ENCODE measurements at regions not wholly inside any gene's neighbourhood (a gene's known extent, or its start where the extent isn't known, plus 50 kb on each side); places are given as distances from the start of the nearest gene placed in this dataset.

DNA sequence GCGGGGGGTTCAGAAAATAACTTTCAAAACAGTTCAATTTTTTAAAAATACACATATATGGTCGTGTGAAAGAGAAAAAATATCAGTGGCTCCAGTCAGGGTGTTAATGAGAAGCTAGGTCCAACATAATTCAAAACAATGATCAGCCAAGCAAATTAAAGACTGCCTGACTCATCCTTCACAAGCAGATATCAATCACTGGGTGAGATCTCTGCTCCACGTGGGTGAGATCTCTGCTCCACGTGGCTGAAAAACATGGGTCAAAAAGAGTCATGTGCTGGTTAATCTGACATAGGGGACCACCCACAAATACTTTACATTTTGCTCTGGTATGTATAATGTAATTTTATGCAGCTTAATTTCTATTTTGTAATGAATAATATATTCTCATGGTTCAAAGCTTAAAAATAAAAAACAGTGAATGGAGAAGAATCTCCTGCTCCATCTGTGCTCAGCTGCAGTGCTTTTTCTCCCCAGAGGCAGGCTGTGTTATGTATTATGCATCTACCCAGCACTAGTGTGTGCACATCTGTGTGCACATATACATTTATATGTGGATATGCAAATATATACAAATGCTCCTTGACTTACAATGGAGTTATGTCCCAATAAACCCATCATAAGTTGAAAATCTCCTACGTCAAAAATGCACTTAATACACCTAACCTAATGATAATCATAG is 93.1 kb upstream of the S1PR3 start:
- H2BK12ac ChIP-seq (ENCODE audit: insufficient read length, low read depth, low read length) = no peak overlapping the region
- H4K5ac ChIP-seq (ENCODE audit: insufficient read length, low read depth, low read length) = no peak overlapping the region
- no peaks in the 10 kb centered on the region for H3K79me1 ChIP-seq (ENCODE audit: insufficient read depth, low read depth, low read length, poor library complexity, severe bottlenecking)
- no peaks in the 10 kb centered on the region for H4K20me1 ChIP-seq (ENCODE audit: control insufficient read depth, insufficient read depth, insufficient read length)
- H3K27me3 ChIP-seq (ENCODE audit: insufficient read depth, low read length) = no peaks in the 10 kb centered on the region
- no peak overlapping the region for H2BK120ac ChIP-seq (ENCODE audit: low read depth, low read length, poor library complexity, severe bottlenecking)
- H4K91ac ChIP-seq (ENCODE audit: insufficient read length, low read depth, low read length) = no peak overlapping the region
- H3K23me2 ChIP-seq (ENCODE audit: insufficient read length, low read depth, low read length, poor library complexity, severe bottlenecking) = no peaks in the 10 kb centered on the region
- no peak overlapping the region for H2AK5ac ChIP-seq (ENCODE audit: insufficient read length, low read length)
- H3K27ac Mint-ChIP-seq = no peak overlapping the region
- H3K4me3 Mint-ChIP-seq = no peak overlapping the region
- no peak overlapping the region for H2AFZ ChIP-seq (ENCODE audit: low read length)
- no peak overlapping the region for H2BK20ac ChIP-seq (ENCODE audit: low read depth, low read length, poor library complexity, severe bottlenecking)
- no peak overlapping the region for H3K4me2 ChIP-seq (ENCODE audit: insufficient read depth, insufficient read length, low read length)
- H3K36me3 Mint-ChIP-seq (ENCODE audit: insufficient read depth in 1 of 3, low read depth in 3 of 3) = no peaks in the 10 kb centered on the region
- H3K27me3 Mint-ChIP-seq (ENCODE audit: low read depth) = no peaks in the 10 kb centered on the region
- H3K4ac ChIP-seq (ENCODE audit: low read depth, low read length) = no peak overlapping the region
- no peaks in the 10 kb centered on the region for H3K9me3 Mint-ChIP-seq
- H3K14ac ChIP-seq (ENCODE audit: insufficient read depth, low read length) = no peak overlapping the region
- no peaks in the 10 kb centered on the region for H3K9me3 ChIP-seq (ENCODE audit: control insufficient read depth, low read depth, low read length)
- no peak overlapping the region for H3K9ac ChIP-seq (ENCODE audit: extremely low read depth, insufficient read length, low read length)
- no peaks in the 10 kb centered on the region for H3K79me2 ChIP-seq (ENCODE audit: insufficient read depth, low read length)
- TF ChIP-seq, protein P1, sequence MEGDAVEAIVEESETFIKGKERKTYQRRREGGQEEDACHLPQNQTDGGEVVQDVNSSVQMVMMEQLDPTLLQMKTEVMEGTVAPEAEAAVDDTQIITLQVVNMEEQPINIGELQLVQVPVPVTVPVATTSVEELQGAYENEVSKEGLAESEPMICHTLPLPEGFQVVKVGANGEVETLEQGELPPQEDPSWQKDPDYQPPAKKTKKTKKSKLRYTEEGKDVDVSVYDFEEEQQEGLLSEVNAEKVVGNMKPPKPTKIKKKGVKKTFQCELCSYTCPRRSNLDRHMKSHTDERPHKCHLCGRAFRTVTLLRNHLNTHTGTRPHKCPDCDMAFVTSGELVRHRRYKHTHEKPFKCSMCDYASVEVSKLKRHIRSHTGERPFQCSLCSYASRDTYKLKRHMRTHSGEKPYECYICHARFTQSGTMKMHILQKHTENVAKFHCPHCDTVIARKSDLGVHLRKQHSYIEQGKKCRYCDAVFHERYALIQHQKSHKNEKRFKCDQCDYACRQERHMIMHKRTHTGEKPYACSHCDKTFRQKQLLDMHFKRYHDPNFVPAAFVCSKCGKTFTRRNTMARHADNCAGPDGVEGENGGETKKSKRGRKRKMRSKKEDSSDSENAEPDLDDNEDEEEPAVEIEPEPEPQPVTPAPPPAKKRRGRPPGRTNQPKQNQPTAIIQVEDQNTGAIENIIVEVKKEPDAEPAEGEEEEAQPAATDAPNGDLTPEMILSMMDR (conservative IDR thresholded peaks at IDR 0.05) = no peak
- H3K27ac ChIP-seq (ENCODE audit: insufficient read length, low read depth, low read length) = no peak overlapping the region
- H3K18ac ChIP-seq (ENCODE audit: insufficient read length, low read depth, low read length) = no peak overlapping the region
- no peak overlapping the region for H4K8ac ChIP-seq (replicated peaks; ENCODE audit: insufficient read length, low read depth, low read length)
- H3K4me1 ChIP-seq (ENCODE audit: insufficient read depth, low read length) = no peaks in the 10 kb centered on the region
- no peak overlapping the region for H3T11ph ChIP-seq (ENCODE audit: low read length)
- no peak for DNase-seq
- H3K56ac ChIP-seq (ENCODE audit: insufficient read length, low read depth, low read length) = no peak overlapping the region
- WGBS (ENCODE audit: extremely low coverage, insufficient read length, low lambda C conversion rate) = no CpG with 5 or more reads among the region's 5 CpGs
- H2BK5ac ChIP-seq (ENCODE audit: insufficient read length, low read length) = no peak overlapping the region
- no peak overlapping the region for H2BK15ac ChIP-seq (ENCODE audit: low read depth, low read length)
- no peaks in the 10 kb centered on the region for H3K4me1 Mint-ChIP-seq
- no peak overlapping the region for H3K23ac ChIP-seq (ENCODE audit: insufficient read length, low read depth, low read length)

All from H9 (cell line).